Sigmoid colon (tissue), 4 donors: ENCODE measurements at regions not wholly inside any gene's neighbourhood (a gene's known extent, or its start where the extent isn't known, plus 50 kb on each side); places are given as distances from the start of the nearest gene placed in this dataset.

Source experiments
- EP300 ChIP-seq, 4 donors: sonication (generic); formaldehyde crosslinking; IDR thresholded peaks; one replicate each; pipeline ENCODE4 v1.6.1; 2017; ENCODE audit warnings: antibody characterized with exemption in 4 of 4
- POLR2A ChIP-seq, 2 donors: fragments of 450-650 bp; IDR thresholded peaks; one replicate each; pipeline ENCODE4 v1.6.1; 2016; ENCODE audit warnings: antibody characterized with exemption in 2 of 2, mild to moderate bottlenecking in 2 of 2, moderate library complexity in 2 of 2
- POLR2AphosphoS5 ChIP-seq, 4 donors: sonication (generic); formaldehyde crosslinking; IDR thresholded peaks; one replicate each; pipeline ENCODE4 v1.6.1; 2017; ENCODE audit warnings: antibody characterized with exemption in 4 of 4
- TF ChIP-seq, protein P1 (sequence below), 4 experiments: fragments of 450-650 bp in 3 of 4; fragments of 200-600 bp in 1 of 4; IDR thresholded peaks; one replicate each; pipeline ENCODE4 v1.5.1; 2016 to 2019; ENCODE audit warnings: antibody characterized with exemption in 4 of 4, mild to moderate bottlenecking in 3 of 4, moderate library complexity in 2 of 4

- TF ChIP-seq, protein P1, sequence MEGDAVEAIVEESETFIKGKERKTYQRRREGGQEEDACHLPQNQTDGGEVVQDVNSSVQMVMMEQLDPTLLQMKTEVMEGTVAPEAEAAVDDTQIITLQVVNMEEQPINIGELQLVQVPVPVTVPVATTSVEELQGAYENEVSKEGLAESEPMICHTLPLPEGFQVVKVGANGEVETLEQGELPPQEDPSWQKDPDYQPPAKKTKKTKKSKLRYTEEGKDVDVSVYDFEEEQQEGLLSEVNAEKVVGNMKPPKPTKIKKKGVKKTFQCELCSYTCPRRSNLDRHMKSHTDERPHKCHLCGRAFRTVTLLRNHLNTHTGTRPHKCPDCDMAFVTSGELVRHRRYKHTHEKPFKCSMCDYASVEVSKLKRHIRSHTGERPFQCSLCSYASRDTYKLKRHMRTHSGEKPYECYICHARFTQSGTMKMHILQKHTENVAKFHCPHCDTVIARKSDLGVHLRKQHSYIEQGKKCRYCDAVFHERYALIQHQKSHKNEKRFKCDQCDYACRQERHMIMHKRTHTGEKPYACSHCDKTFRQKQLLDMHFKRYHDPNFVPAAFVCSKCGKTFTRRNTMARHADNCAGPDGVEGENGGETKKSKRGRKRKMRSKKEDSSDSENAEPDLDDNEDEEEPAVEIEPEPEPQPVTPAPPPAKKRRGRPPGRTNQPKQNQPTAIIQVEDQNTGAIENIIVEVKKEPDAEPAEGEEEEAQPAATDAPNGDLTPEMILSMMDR (IDR thresholded peaks at IDR 0.05) = no peak
- TF ChIP-seq POLR2A (IDR thresholded peaks at IDR 0.05) (no peak), POLR2AphosphoS5 (IDR thresholded peaks at IDR 0.05) (no peak), EP300 (IDR thresholded peaks at IDR 0.05) (no peak)
These were observed 957.8 kb downstream of the SLC4A3 start for GRCh38 chr2:220585241-220585640.
